ENCODE measurements at regions not wholly inside any gene's neighbourhood (a gene's known extent, or its start where the extent isn't known, plus 50 kb on each side); places are given as distances from the start of the nearest gene placed in this dataset.

DNA sequence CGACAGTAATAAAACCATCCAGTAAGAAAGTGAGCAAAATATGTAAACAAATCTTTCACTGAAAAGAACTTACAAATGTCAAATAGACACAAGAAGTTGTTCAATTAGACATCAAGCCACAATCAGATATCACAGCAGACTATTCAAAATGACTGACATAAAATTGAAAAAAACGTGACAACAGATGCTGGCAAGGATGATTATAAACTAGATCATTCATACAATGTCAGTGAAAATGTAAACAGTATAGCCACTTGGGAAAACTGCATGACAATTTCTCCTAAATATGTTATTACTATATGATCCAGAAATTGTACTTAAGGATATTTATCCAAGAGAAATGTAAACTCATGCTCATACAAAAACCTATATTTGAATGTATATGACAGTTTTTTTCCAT, 609.4 kb upstream of the CNTNAP5 start:
- no peak for DNase-seq
- TF ChIP-seq, protein P1, sequence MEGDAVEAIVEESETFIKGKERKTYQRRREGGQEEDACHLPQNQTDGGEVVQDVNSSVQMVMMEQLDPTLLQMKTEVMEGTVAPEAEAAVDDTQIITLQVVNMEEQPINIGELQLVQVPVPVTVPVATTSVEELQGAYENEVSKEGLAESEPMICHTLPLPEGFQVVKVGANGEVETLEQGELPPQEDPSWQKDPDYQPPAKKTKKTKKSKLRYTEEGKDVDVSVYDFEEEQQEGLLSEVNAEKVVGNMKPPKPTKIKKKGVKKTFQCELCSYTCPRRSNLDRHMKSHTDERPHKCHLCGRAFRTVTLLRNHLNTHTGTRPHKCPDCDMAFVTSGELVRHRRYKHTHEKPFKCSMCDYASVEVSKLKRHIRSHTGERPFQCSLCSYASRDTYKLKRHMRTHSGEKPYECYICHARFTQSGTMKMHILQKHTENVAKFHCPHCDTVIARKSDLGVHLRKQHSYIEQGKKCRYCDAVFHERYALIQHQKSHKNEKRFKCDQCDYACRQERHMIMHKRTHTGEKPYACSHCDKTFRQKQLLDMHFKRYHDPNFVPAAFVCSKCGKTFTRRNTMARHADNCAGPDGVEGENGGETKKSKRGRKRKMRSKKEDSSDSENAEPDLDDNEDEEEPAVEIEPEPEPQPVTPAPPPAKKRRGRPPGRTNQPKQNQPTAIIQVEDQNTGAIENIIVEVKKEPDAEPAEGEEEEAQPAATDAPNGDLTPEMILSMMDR (IDR thresholded peaks at IDR 0.05) = no peak
- no peak for TF ChIP-seq POLR2AphosphoS5 (IDR thresholded peaks at IDR 0.05)
- no peak for TF ChIP-seq POLR2A (IDR thresholded peaks at IDR 0.05)
- no peak for TF ChIP-seq EP300 (IDR thresholded peaks at IDR 0.05; ENCODE audit: low read depth)
- Histone ChIP-seq H3K4me3 (no peak overlapping the region), H3K36me3 (no peaks in the 10 kb centered on the region), H3K9me3 (no peaks in the 10 kb centered on the region), H3K4me1 (no peaks in the 10 kb centered on the region), H3K27ac (no peak overlapping the region), H3K27me3 (no peaks in the 10 kb centered on the region)
- WGBS, 2 donors (ENCODE audit: low coverage in 1 of 2) = 63 to 72% methylated on average over 2 of the region's 2 CpGs
- in situ Hi-C loops (cut with MboI; ENCODE audit: low pct_ligation_motif_present in 1 of 4, low pct_unique_long_range_greater_than_20kb in 1 of 4, low sequenced_read_pairs in 3 of 4) = no loop called here
- intact Hi-C loops (cut with DNase I; ENCODE audit: low total_unique reads) = no loop called here

DNA sequence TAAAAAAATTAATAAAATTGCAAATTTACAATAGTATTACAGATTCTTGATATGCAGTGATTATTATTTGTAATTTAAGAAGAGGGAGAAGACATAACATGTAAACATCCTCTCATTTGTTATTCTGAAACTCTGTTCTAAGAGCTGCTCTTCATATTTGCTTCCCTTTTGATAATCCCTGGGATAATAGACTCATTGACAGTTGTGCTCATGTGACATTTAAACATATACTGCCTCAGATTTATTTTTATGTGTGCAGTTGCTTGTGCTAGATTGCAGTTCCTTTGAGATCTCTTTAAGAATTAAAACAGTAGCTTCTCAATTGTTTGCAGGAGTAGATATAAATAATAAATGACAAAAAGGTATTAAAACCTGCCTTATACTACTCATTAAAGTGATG, 605.1 kb upstream of the CNTNAP5 start:
- H3K9me3 ChIP-seq = no peaks in the 10 kb centered on the region
- no peaks in the 10 kb centered on the region for H3K27me3 ChIP-seq
- no peak overlapping the region for H3K4me3 ChIP-seq
- in situ Hi-C loops (cut with MboI; ENCODE audit: low pct_ligation_motif_present in 1 of 4, low pct_unique_long_range_greater_than_20kb in 1 of 4, low sequenced_read_pairs in 3 of 4) (no loop called here), intact Hi-C loops (cut with DNase I; ENCODE audit: low total_unique reads) (no loop called here)
- H3K4me1 ChIP-seq = no peaks in the 10 kb centered on the region
- TF ChIP-seq EP300 (IDR thresholded peaks at IDR 0.05; ENCODE audit: low read depth) = no peak
- TF ChIP-seq POLR2AphosphoS5 (IDR thresholded peaks at IDR 0.05) = no peak
- no peak for TF ChIP-seq POLR2A (IDR thresholded peaks at IDR 0.05)
- TF ChIP-seq, protein P1 (IDR thresholded peaks at IDR 0.05) = no peak
- DNase-seq = no peak
- no peak overlapping the region for H3K27ac ChIP-seq
- no peaks in the 10 kb centered on the region for H3K36me3 ChIP-seq

DNA sequence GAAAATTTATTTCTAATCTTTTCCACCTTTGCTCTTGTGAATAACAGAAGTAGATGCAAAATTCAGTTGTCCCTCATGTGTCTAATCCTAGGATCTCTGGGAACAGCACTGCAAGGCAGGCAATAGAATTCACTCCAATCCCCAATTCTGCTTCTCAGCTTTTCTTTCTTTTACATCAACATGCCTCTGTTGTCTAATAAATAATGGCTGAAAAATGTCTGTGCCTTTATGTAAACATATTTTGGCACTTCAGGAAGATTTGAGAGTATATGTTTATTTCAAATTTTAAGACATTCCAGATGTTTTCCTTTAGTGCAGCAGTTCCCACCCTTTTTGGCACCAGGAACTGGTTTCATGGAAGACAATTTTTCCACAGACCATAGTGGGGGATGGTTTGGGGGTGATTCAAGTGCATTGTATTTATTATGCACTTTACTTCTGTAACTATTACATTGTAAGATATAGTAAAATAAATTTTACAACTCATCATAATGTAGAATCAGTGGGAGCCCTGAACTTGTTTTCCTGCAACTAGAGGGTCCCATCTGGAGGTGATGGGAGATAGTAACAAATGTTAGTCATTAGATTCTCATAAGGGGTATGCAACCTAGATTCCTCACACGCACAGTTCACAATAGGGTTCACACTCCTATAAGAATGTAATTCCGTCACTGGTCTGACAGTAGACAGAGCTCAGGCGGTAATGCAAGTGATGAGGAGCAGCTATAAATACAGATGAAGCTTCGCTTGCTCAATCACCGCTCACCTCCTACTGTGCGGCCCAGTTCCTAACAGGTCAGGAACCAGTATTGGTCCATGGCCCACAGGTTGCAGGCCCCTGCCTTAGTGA, 590.3 kb upstream of the CNTNAP5 start:
- Histone ChIP-seq H3K27ac (no peak overlapping the region), H3K4me1 (no peaks in the 10 kb centered on the region), H3K36me3 (no peaks in the 10 kb centered on the region), H3K27me3 (no peaks in the 10 kb centered on the region), H3K9me3 (no peaks in the 10 kb centered on the region), H3K4me3 (no peak overlapping the region)
- 80 to 91% methylated on average over 5 to 6 of the region's 6 CpGs for WGBS, 2 donors (ENCODE audit: low coverage in 1 of 2)
- TF ChIP-seq POLR2AphosphoS5 (IDR thresholded peaks at IDR 0.05) (no peak), EP300 (IDR thresholded peaks at IDR 0.05; ENCODE audit: low read depth) (no peak), POLR2A (IDR thresholded peaks at IDR 0.05) (no peak)
- TF ChIP-seq, protein P1 (IDR thresholded peaks at IDR 0.05) = no peak
- intact Hi-C loops (cut with DNase I; ENCODE audit: low total_unique reads) (no loop called here), in situ Hi-C loops (cut with MboI; ENCODE audit: low pct_ligation_motif_present in 1 of 4, low pct_unique_long_range_greater_than_20kb in 1 of 4, low sequenced_read_pairs in 3 of 4) (no loop called here)
- no peak for DNase-seq

DNA sequence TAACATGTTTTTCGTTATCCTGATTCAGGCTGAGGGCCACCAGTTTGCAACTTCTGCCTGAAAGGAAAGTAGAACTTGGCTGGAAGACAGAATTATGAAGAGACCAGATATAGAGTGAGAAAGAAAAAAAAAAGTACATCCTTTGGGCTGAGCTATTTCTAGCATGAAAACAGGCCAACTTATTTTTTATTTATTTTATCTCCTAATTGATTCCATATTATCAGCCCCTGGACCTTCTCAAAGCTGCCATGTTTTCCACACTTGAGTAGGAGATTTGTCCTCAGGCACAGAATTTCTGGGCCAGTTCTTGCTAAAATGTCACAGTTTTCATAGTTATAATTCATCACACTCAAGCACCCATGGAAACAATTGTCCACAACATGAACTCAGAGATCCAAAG, 586.8 kb upstream of the CNTNAP5 start:
- Histone ChIP-seq H3K4me3 (no peak overlapping the region), H3K4me1 (no peaks in the 10 kb centered on the region), H3K36me3 (no peaks in the 10 kb centered on the region), H3K9me3 (no peaks in the 10 kb centered on the region), H3K27ac (no peak overlapping the region), H3K27me3 (no peaks in the 10 kb centered on the region)
- in situ Hi-C loops (cut with MboI; ENCODE audit: low pct_ligation_motif_present in 1 of 4, low pct_unique_long_range_greater_than_20kb in 1 of 4, low sequenced_read_pairs in 3 of 4) = no loop called here
- intact Hi-C loops (cut with DNase I; ENCODE audit: low total_unique reads) = no loop called here
- TF ChIP-seq, protein P1 (IDR thresholded peaks at IDR 0.05) = no peak
- TF ChIP-seq POLR2AphosphoS5 (IDR thresholded peaks at IDR 0.05) (no peak), EP300 (IDR thresholded peaks at IDR 0.05; ENCODE audit: low read depth) (no peak), POLR2A (IDR thresholded peaks at IDR 0.05) (no peak)
- no peak for DNase-seq
- 43 to 54% methylated on average over 1 of the region's 1 CpG for WGBS, 2 donors (ENCODE audit: low coverage in 1 of 2)
